Astrocyte (in vitro differentiated cells and primary cell): ENCODE measurements at regions not wholly inside any gene's neighbourhood (a gene's known extent, or its start where the extent isn't known, plus 50 kb on each side); places are given as distances from the start of the nearest gene placed in this dataset.

Experiments used
- CTCF ChIP-seq: IDR thresholded peaks from 2 replicates; pipeline ENCODE4 v1.5.1; 2011; ENCODE audit warnings: low read depth, mild to moderate bottlenecking, inconsistent platforms, low read length, moderate library complexity; ENCODE audit not compliant: insufficient read depth
- EZH2 ChIP-seq: IDR thresholded peaks from 2 replicates; pipeline ENCODE4 v1.6.1; 2012; ENCODE audit warnings: mild to moderate bottlenecking, low read length, inconsistent platforms; ENCODE audit not compliant: insufficient read depth

GRCh38 chr6:23228439-23229024 is 659.2 kb downstream of the HDGFL1 start:
- TF ChIP-seq CTCF (no peak), EZH2 (no peak)
